ENCODE measurements at regions not wholly inside any gene's neighbourhood (a gene's known extent, or its start where the extent isn't known, plus 50 kb on each side); places are given as distances from the start of the nearest gene placed in this dataset.

DNA sequence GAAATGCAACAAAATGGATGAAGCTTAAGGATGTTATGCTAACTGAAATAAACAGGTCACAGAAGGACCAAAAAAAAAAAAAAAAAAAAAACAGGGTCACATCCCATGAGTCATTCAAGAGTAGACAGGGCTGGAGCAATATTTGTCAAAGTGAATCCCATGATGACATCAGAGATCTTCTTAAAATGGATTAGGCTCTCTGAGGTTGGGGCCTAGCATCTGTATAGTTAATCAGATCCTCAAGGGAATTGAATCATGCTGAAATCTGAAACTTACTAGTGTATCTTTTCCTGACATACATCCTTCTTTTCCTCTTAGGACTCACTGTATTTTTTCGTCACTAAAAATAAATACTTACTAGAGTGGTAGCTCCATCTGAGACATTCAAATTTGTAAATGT is 380.6 kb upstream of the NXPH2 start:
- Histone ChIP-seq H3K27ac (ENCODE audit: low read depth) (no peak overlapping the region), H3K36me3 (ENCODE audit: insufficient read depth) (no peaks in the 10 kb centered on the region), H3K4me1 (ENCODE audit: insufficient read depth) (no peaks in the 10 kb centered on the region), H3K4me3 (ENCODE audit: low read depth, low read length) (no peak overlapping the region)
- no peak for DNase-seq (ENCODE audit: extremely low spot score)
- WGBS: 53% methylated on average over 1 of the region's 1 CpG

DNA sequence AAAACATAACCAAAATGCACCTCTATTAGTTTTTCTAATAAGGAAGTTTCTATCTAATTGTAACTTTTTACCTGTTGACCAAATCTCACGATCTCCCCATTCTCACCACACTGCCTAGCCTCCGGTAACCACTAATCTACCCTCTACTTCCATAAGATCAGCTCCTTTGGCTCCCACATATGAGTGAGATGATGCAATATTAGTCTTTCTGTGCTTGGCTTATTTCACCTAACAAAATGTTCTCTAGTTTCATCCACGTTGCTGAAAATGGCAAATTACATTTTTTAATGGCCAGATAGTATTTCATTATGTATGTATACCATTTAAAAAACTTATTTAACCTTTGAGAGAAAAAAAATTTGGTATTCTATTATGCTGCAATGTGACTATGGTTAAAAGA is 379.0 kb upstream of the NXPH2 start:
- H3K4me3 ChIP-seq (ENCODE audit: low read depth, low read length): no peak overlapping the region
- DNase-seq (ENCODE audit: extremely low spot score): no peak
- H3K27ac ChIP-seq (ENCODE audit: low read depth): no peak overlapping the region
- WGBS: 83% methylated on average over 3 of the region's 3 CpGs
- H3K4me1 ChIP-seq (ENCODE audit: insufficient read depth): no peaks in the 10 kb centered on the region
- H3K36me3 ChIP-seq (ENCODE audit: insufficient read depth): no peaks in the 10 kb centered on the region

DNA sequence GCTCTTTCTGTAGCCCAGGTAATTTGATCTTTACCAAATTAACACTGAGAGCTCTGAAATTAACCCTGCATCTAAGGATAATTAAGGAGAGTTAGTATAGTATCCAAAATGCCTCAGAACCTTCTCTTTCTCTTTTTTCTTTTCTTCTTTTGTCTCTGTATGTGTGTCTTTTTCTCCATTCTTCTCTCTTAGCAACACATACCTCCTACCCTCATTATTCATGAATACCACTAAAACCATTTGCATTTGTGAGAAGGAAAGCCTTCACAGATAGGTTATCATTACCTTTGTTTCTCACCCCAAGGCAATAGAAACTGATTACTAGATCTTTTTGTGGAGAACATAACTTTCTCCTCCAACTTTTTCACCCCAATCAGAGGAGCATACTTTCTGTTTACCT is 376.5 kb upstream of the NXPH2 start:
- Histone ChIP-seq H3K4me3 (ENCODE audit: low read depth, low read length) (no peak overlapping the region), H3K36me3 (ENCODE audit: insufficient read depth) (no peaks in the 10 kb centered on the region), H3K27ac (ENCODE audit: low read depth) (no peak overlapping the region), H3K4me1 (ENCODE audit: insufficient read depth) (no peaks in the 10 kb centered on the region)
- DNase-seq (ENCODE audit: extremely low spot score): no peak

DNA sequence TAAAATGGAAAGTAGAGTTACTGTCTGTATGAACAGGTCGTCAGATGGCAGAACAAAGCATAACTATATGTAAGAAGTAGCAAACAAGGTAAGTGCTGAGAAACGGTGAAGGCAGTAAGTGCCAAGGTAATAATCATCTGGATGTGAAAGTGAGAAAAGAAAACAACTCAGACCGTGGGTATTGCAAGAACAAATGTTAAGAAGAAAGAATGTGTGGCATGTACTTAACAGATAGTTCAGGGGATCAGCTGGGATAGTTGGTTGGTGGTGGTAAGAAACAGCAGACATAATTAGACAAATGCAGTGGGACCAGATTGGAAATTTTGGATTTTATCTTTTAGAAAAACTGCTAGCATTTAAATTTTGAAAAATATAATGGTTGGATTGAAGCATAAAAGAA is 375.8 kb upstream of the NXPH2 start:
- no peak overlapping the region for H3K27ac ChIP-seq (ENCODE audit: low read depth)
- 18% methylated on average over 3 of the region's 3 CpGs for WGBS
- H3K4me3 ChIP-seq (ENCODE audit: low read depth, low read length): no peak overlapping the region
- no peaks in the 10 kb centered on the region for H3K4me1 ChIP-seq (ENCODE audit: insufficient read depth)
- no peak for DNase-seq (ENCODE audit: extremely low spot score)
- no peaks in the 10 kb centered on the region for H3K36me3 ChIP-seq (ENCODE audit: insufficient read depth)

DNA sequence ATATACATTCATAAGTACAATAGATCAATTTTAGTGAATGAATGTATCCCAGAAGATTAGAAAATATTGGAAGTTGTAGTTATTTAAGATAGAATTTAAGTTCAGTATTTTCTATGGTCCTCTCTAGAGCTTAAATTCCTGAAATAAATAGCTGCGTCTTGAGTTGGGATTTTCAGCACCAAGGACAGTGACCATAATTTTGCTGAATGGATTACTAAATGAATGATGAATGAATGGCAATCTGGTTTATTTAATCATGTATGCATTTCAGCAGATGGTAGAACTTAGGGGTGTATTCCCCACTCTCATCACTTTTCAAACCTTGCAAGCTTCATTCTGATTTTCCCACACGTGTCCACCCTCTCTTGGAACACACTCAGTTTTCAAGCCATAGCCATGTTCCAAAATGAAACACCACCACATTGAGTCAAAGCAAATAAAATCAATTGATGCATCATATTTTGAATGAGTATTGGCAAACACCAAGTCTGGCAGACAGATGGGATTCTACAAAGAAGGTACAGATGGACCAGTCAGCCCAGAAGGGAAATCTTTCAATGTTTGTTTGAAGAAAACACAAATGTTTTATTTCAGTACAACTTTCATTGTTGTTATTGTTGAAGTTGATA is 362.2 kb upstream of the NXPH2 start:
- WGBS: 40% methylated on average over 2 of the region's 2 CpGs
- Histone ChIP-seq H3K4me3 (ENCODE audit: low read depth, low read length) (no peak overlapping the region), H3K27ac (ENCODE audit: low read depth) (no peak overlapping the region), H3K4me1 (ENCODE audit: insufficient read depth) (no peaks in the 10 kb centered on the region), H3K36me3 (ENCODE audit: insufficient read depth) (no peaks in the 10 kb centered on the region)
- DNase-seq (ENCODE audit: extremely low spot score): no peak

DNA sequence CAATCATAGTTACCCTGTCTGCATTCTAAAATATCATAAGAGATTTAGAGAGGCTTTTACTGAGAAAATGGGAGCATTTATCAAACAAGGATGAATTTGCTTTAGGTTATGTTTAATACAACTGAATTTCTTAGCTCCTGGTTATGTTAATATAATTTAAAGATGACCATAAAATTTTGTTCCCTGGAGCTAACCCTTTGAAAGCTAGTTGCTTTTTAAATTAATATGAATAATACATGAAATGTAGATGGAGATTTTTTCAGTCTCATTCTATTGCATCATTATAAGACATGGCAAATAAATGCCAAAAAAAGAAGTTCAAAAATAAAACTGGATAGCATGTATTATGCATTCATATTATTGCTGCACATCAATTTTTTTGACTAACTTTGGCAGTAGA is 344.1 kb upstream of the NXPH2 start:
- H3K4me3 ChIP-seq (ENCODE audit: low read depth, low read length): no peak overlapping the region
- H3K36me3 ChIP-seq (ENCODE audit: insufficient read depth): no peaks in the 10 kb centered on the region
- no peak for DNase-seq (ENCODE audit: extremely low spot score)

DNA sequence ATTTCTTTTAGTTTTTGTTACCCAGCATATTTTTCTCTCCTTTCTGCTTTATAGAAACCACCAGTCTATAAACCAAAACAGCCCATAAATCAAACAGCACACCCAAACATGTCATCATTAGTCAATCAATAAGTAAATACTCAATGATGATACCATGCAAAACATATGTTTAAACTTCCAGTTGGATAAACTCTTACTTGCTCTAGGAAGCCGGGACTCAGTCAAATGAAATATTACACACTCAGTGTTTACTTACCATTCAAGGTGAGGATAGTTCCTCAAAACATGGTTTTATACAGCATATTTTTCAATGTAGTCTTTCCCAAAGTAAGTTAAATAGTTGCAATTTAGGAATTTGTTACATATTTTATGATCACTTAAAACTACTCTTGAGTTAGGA is 343.6 kb upstream of the NXPH2 start:
- 85% methylated on average over 1 of the region's 1 CpG for WGBS
- no peaks in the 10 kb centered on the region for H3K4me1 ChIP-seq (ENCODE audit: insufficient read depth)
- no peak overlapping the region for H3K4me3 ChIP-seq (ENCODE audit: low read depth, low read length)
- no peaks in the 10 kb centered on the region for H3K36me3 ChIP-seq (ENCODE audit: insufficient read depth)
- DNase-seq (ENCODE audit: extremely low spot score): no peak
- H3K27ac ChIP-seq (ENCODE audit: low read depth): no peak overlapping the region

More for the DNA sequence above, 344.1 kb upstream of the NXPH2 start:
- no peaks in the 10 kb centered on the region for H3K4me1 ChIP-seq (ENCODE audit: insufficient read depth)
- H3K27ac ChIP-seq (ENCODE audit: low read depth): no peak overlapping the region

DNA sequence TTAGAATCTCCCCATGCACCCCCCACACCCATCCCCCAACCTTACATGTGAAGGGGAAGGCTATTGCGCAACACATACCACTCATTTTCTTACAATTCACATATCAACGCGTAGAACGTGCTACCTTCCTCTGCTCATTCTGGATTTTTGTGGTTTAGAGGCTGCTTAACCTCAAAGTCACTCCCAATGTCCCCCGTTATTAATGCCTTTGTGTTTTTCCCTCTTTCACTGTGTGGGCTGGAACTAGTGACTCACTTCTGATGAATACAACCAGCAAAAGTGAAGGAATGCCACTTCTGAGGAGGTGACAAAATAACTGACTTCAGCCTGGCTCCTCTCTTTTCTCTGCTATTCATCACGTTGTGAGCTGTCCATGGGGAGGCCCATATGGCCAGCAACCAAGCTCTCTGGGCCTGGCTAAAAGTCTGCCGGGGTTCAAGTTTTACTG is 342.5 kb upstream of the NXPH2 start:
- no peak overlapping the region for H3K4me3 ChIP-seq (ENCODE audit: low read depth, low read length)
- DNase-seq (ENCODE audit: extremely low spot score): no peak
- 75% methylated on average over 7 of the region's 7 CpGs for WGBS
- H3K36me3 ChIP-seq (ENCODE audit: insufficient read depth): no peaks in the 10 kb centered on the region
- H3K4me1 ChIP-seq (ENCODE audit: insufficient read depth): no peaks in the 10 kb centered on the region
- no peak overlapping the region for H3K27ac ChIP-seq (ENCODE audit: low read depth)

DNA sequence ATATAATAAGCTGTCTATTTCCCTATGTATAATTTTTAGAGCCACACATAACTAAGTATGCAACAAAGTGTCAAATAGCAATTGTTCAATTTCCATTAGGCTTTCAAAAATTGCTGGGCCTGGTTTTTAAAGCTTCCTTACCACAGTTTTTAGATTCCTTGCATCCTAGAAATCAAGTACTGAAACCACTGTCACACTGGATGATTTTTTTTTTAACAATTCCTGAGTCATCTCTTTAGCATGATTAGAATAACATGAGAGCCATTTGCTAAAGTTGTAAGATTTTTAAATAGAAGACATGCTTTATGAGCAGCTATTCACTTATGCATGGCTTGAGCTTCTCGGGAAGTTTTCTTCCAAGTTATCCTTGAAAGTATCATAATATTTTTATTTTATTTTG is 319.5 kb upstream of the NXPH2 start:
- H3K4me3 ChIP-seq (ENCODE audit: low read depth, low read length): no peak overlapping the region
- no peaks in the 10 kb centered on the region for H3K4me1 ChIP-seq (ENCODE audit: insufficient read depth)
- H3K36me3 ChIP-seq (ENCODE audit: insufficient read depth): no peaks in the 10 kb centered on the region
- DNase-seq (ENCODE audit: extremely low spot score): no peak
- WGBS: 84% methylated on average over 1 of the region's 1 CpG
- H3K27ac ChIP-seq (ENCODE audit: low read depth): no peak overlapping the region

DNA sequence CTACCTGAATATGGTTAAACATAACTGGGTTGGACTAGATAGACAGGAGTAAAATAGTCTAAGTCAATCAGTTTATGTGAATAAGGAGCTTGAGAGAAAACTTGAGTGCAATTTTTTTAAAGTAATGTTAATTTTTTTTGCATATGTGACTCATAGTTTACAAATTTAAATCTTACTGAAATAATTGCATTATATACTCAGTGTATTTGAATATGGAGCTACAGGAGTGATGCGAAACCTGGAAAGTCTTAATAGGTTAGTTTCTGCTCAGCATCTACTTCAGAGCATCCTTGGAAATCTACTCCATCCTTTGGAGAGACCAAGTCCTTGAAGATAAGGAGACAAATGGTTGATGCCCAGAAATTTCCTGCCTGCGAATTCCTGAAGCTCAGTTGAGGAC is 318.8 kb upstream of the NXPH2 start:
- no peaks in the 10 kb centered on the region for H3K36me3 ChIP-seq (ENCODE audit: insufficient read depth)
- WGBS: 71% methylated on average over 2 of the region's 2 CpGs
- H3K4me1 ChIP-seq (ENCODE audit: insufficient read depth): no peaks in the 10 kb centered on the region
- H3K27ac ChIP-seq (ENCODE audit: low read depth): no peak overlapping the region
- H3K4me3 ChIP-seq (ENCODE audit: low read depth, low read length): no peak overlapping the region
- no peak for DNase-seq (ENCODE audit: extremely low spot score)

DNA sequence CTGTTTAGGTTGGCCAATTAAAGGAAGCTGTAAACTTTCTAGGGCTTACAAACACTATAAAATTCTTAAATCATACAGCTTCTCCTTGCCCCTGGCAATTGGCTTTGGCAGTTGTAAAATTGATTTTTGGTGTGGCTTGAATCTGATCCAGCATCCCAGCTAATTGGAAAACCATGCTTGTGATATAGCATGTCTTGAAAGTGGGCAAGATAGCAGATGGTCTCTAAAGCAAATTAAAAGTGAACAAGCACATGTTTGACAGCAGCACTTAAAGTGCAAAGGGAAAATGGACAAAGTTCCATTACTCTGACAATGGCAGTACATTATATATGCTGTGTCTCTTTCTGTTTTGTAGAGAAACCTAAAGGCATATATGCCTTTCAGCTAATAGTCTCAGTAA is 302.9 kb upstream of the NXPH2 start:
- no peak overlapping the region for H3K4me3 ChIP-seq (ENCODE audit: low read depth, low read length)
- DNase-seq (ENCODE audit: extremely low spot score): no peak
- H3K27ac ChIP-seq (ENCODE audit: low read depth): no peak overlapping the region
- no peaks in the 10 kb centered on the region for H3K4me1 ChIP-seq (ENCODE audit: insufficient read depth)
- no peaks in the 10 kb centered on the region for H3K36me3 ChIP-seq (ENCODE audit: insufficient read depth)

DNA sequence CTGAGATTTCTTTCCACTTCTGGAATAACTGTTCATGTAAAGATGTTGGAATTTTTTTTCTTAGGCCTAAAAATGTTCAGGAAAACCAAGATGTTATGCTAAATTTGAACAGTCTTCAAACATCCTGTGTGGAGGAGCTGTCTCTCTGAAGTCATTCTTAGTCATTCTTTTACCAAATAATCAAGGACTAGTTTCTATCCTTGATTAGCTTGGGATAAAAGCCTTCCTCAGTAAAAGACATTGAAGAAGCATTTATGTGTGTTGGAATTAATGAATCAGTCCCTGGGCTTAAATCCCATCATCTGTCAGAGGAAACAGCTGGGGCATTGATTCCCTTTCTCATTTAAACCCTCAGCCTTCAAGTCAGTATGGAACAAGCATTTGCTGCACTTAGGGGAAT is 300.1 kb upstream of the NXPH2 start:
- Histone ChIP-seq H3K27ac (ENCODE audit: low read depth) (no peak overlapping the region), H3K36me3 (ENCODE audit: insufficient read depth) (no peaks in the 10 kb centered on the region), H3K4me3 (ENCODE audit: low read depth, low read length) (no peak overlapping the region), H3K4me1 (ENCODE audit: insufficient read depth) (no peaks in the 10 kb centered on the region)
- no peak for DNase-seq (ENCODE audit: extremely low spot score)

DNA sequence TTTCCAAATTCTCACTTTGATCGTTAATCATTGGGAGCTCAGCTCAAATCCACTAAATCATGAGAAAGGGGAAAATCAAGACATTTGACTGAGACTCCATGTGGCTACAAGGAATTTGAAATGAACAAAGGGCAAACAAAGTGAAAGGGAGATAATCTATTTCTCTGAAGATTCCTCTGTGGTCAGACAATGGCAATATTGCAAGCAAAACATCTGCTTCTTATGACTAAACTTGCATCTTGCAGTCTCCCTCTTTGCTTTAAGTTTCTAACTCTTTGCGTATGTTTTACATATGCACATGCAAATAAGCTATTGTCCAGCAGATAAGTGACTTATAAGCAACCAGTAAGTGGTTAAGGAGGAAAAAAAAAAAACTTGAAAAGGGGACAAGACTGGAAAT is 299.1 kb upstream of the NXPH2 start:
- H3K4me3 ChIP-seq (ENCODE audit: low read depth, low read length): no peak overlapping the region
- no peak overlapping the region for H3K27ac ChIP-seq (ENCODE audit: low read depth)
- WGBS: 92% methylated on average over 2 of the region's 2 CpGs
- no peaks in the 10 kb centered on the region for H3K4me1 ChIP-seq (ENCODE audit: insufficient read depth)
- DNase-seq (ENCODE audit: extremely low spot score): no peak
- no peaks in the 10 kb centered on the region for H3K36me3 ChIP-seq (ENCODE audit: insufficient read depth)

DNA sequence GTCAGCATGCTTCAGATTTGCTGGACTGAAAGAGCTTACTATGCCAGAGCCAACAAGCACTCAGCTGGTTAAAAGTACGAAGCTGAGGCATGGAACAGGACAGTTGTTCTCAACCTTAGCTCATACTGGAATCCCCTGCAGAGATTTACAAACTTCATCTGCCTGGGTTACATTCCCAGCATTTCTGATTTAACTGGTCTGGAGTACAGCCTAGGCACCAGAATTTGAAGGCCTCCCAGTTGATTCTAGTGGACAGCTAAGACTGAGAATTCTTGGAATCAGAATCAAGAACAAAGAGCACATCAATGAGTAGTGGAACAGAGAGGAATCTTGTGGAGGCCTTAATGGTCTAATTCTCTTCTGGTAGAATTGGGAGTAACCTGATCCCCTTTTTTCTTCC is 298.2 kb upstream of the NXPH2 start:
- no peak for DNase-seq (ENCODE audit: extremely low spot score)
- Histone ChIP-seq H3K27ac (ENCODE audit: low read depth) (no peak overlapping the region), H3K36me3 (ENCODE audit: insufficient read depth) (no peaks in the 10 kb centered on the region), H3K4me3 (ENCODE audit: low read depth, low read length) (no peak overlapping the region), H3K4me1 (ENCODE audit: insufficient read depth) (no peaks in the 10 kb centered on the region)
- WGBS: 0% methylated on average over 1 of the region's 1 CpG

DNA sequence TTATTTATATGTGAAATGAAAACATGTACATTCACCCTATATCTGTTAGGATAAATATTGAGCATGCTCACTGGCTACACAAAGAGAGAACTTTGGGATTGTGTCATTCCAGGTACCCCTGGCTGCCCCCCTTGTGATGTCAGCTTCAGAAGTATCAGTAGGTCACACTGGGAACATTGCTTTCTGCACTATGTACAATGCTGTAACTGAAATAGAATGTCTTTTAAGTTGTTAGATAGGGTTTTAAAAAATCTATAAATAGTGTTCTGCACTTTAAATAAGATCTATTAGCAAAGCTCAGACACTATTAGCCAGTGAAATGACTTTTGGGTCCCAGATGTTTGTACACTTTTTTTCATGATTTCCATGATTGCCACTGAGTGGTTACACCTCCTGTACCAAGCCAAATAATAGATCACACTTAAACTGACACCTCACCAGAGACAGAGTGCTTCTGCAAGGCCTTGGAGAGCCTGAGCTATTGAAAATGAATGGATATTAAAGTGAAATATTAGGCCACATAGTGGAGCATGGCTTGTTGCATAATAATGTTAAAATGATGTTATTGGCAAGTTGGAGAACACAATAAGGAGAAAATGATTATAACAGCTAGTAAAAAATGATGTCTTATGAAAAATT is 297.0 kb upstream of the NXPH2 start:
- Histone ChIP-seq H3K36me3 (ENCODE audit: insufficient read depth) (no peaks in the 10 kb centered on the region), H3K27ac (ENCODE audit: low read depth) (no peak overlapping the region), H3K4me3 (ENCODE audit: low read depth, low read length) (no peak overlapping the region), H3K4me1 (ENCODE audit: insufficient read depth) (no peaks in the 10 kb centered on the region)
- DNase-seq (ENCODE audit: extremely low spot score): no peak
